ENCODE measurements at regions not wholly inside any gene's neighbourhood (a gene's known extent, or its start where the extent isn't known, plus 50 kb on each side); places are given as distances from the start of the nearest gene placed in this dataset.
"Not testable (repeated sequence)": the region's sequence is repeated elsewhere in the genome, so short reads cannot be mapped to it uniquely, and the experiment has no call there.

GRCh38 chr4:57190601-57191481 lies 80.7 kb upstream of the IGFBP7 start:
- TF ChIP-seq CTCF (conservative IDR thresholded peaks at IDR 0.05; ENCODE audit: low read depth, low read length), result peak; percentile 92
- peak; percentile 7 for DNase-seq (ENCODE audit: low read depth)
- H3K4me3 ChIP-seq (ENCODE audit: low read depth, low read length), result no peak overlapping the region

GRCh38 chr4:57187246-57187645 lies 77.1 kb upstream of the IGFBP7 start:
- TF ChIP-seq CTCF (conservative IDR thresholded peaks at IDR 0.05; ENCODE audit: low read depth, low read length), result no peak
- DNase-seq (ENCODE audit: low read depth), result peak; percentile 13
- no peak overlapping the region for H3K4me3 ChIP-seq (ENCODE audit: low read depth, low read length)

GRCh38 chr4:57184378-57185029 lies 74.3 kb upstream of the IGFBP7 start:
- no peak for DNase-seq (ENCODE audit: low read depth)
- TF ChIP-seq CTCF (conservative IDR thresholded peaks at IDR 0.05; ENCODE audit: low read depth, low read length), result no peak
- H3K4me3 ChIP-seq (ENCODE audit: low read depth, low read length), result no peak overlapping the region

GRCh38 chr4:57182132-57182874 lies 72.1 kb upstream of the IGFBP7 start:
- no peak for TF ChIP-seq CTCF (conservative IDR thresholded peaks at IDR 0.05; ENCODE audit: low read depth, low read length)
- no peak for DNase-seq (ENCODE audit: low read depth)
- H3K4me3 ChIP-seq (ENCODE audit: low read depth, low read length), result no peak overlapping the region

- H3K4me3 ChIP-seq (ENCODE audit: low read depth, low read length); DNase-seq (ENCODE audit: low read depth): not testable (repeated sequence)
Observed at GRCh38 chr4:57173136-57173535, 63.0 kb upstream of the IGFBP7 start.

GRCh38 chr4:57172065-57172464 lies 61.9 kb upstream of the IGFBP7 start:
- no peak for TF ChIP-seq CTCF (conservative IDR thresholded peaks at IDR 0.05; ENCODE audit: low read depth, low read length)
- DNase-seq (ENCODE audit: low read depth), result no peak
- no peak overlapping the region for H3K4me3 ChIP-seq (ENCODE audit: low read depth, low read length)

- H3K4me3 ChIP-seq (ENCODE audit: low read depth, low read length), result no peak overlapping the region
- DNase-seq (ENCODE audit: low read depth), result no peak
- no peak for TF ChIP-seq CTCF (conservative IDR thresholded peaks at IDR 0.05; ENCODE audit: low read depth, low read length)
Observed at GRCh38 chr4:57168982-57169381, 58.8 kb upstream of the IGFBP7 start.
